ENCODE measurements at regions not wholly inside any gene's neighbourhood (a gene's known extent, or its start where the extent isn't known, plus 50 kb on each side); places are given as distances from the start of the nearest gene placed in this dataset.

DNA sequence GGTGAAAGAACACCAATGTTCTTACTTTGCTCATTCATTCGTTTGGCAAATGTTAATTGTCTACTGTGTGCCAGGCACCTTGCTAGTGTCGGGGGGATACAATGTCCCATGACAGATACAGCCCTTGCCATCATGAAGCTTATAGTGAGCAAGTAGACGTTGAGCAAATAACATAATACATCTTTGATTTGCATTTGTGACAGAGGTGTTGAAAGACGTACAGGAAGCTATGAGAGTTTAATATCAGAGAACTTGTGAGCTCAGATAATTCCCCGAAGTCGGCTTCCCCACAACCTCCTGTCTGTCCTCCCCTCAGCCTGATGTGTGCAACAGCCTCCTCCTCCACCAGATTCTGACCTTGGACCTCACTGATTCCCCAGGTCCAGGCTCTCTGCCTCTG lies 138.0 kb upstream of the SDK2 start:
- TF ChIP-seq, protein P1, sequence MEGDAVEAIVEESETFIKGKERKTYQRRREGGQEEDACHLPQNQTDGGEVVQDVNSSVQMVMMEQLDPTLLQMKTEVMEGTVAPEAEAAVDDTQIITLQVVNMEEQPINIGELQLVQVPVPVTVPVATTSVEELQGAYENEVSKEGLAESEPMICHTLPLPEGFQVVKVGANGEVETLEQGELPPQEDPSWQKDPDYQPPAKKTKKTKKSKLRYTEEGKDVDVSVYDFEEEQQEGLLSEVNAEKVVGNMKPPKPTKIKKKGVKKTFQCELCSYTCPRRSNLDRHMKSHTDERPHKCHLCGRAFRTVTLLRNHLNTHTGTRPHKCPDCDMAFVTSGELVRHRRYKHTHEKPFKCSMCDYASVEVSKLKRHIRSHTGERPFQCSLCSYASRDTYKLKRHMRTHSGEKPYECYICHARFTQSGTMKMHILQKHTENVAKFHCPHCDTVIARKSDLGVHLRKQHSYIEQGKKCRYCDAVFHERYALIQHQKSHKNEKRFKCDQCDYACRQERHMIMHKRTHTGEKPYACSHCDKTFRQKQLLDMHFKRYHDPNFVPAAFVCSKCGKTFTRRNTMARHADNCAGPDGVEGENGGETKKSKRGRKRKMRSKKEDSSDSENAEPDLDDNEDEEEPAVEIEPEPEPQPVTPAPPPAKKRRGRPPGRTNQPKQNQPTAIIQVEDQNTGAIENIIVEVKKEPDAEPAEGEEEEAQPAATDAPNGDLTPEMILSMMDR (IDR thresholded peaks at IDR 0.05; ENCODE audit: low read depth, low read length), result no peak
- no peak for TF ChIP-seq EZH2phosphoT487 (IDR thresholded peaks at IDR 0.05; ENCODE audit: low read depth)

All from OCI-LY3 (cell line).